A673 (cell line): ENCODE measurements at regions not wholly inside any gene's neighbourhood (a gene's known extent, or its start where the extent isn't known, plus 50 kb on each side); places are given as distances from the start of the nearest gene placed in this dataset.

ENCODE experiments used
- EZH2 ChIP-seq: fragments of 200-600 bp; sonication (generic); IDR thresholded peaks from 2 replicates; pipeline ENCODE4 v1.6.1; 2017; ENCODE audit warnings: borderline replicate concordance, low read depth, mild to moderate bottlenecking, mixed read lengths, antibody characterized with exemption, low read length; ENCODE audit not compliant: poor library complexity, severe bottlenecking
- TF ChIP-seq, protein P1 (sequence below): fragments of 300-800, 200-600 bp; sonication (generic); conservative IDR thresholded peaks from 2 replicates; pipeline ENCODE4 v1.5.1; 2017; ENCODE audit warnings: low read depth, mild to moderate bottlenecking, antibody characterized with exemption, low read length, moderate library complexity, mixed read lengths

DNA sequence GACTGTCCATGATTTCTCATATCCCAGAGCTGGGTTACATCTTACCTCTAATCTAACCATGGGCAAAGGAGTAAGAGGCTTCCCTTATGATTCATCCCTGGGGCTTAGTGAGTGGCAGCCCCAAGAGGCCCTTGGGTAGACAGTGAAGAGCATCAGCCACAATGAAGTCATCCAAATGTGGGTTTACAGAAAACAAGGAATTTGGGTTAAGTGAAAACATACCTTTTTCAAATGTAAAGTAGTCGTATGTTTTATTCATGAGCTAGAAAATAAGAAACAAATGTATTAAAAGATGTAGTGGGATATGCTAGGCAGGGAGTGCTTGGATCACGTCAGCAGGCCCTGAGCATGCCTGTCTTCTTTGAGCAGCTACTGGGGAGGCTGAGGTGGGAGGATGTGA, 54.0 kb upstream of the ELK3 start:
- TF ChIP-seq, protein P1, sequence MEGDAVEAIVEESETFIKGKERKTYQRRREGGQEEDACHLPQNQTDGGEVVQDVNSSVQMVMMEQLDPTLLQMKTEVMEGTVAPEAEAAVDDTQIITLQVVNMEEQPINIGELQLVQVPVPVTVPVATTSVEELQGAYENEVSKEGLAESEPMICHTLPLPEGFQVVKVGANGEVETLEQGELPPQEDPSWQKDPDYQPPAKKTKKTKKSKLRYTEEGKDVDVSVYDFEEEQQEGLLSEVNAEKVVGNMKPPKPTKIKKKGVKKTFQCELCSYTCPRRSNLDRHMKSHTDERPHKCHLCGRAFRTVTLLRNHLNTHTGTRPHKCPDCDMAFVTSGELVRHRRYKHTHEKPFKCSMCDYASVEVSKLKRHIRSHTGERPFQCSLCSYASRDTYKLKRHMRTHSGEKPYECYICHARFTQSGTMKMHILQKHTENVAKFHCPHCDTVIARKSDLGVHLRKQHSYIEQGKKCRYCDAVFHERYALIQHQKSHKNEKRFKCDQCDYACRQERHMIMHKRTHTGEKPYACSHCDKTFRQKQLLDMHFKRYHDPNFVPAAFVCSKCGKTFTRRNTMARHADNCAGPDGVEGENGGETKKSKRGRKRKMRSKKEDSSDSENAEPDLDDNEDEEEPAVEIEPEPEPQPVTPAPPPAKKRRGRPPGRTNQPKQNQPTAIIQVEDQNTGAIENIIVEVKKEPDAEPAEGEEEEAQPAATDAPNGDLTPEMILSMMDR, result no peak
- TF ChIP-seq EZH2, result no peak
